ENCODE measurements at regions not wholly inside any gene's neighbourhood (a gene's known extent, or its start where the extent isn't known, plus 50 kb on each side); places are given as distances from the start of the nearest gene placed in this dataset.
A peak's percentile ranks its signal among the peaks of the same experiment; 100 is the strongest.

DNA sequence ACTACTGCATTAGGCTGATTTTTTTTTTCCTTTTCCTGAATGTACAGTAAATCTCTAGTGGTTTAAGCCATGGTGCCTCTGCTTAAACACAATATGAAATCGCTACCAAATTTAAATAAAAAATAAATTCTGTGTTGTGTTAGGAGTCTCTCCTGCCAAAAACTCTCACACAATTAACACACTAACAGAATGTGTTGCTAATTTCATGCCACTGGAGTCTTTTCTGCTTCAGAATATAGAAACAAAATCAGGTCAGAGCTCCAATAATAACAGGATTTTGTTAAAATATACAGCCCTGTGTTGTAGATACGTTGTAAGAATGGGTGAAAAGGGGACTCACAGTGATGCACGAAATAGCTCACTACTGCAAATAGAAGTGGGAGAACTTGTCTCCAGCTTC is 398.8 kb downstream of the ZSWIM6 start:
- in situ Hi-C loops (cut with HindIII; ENCODE audit: low sequenced_read_pairs): no loop called here
- DNase-seq (ENCODE audit: low spot score): peak; percentile 13

DNA sequence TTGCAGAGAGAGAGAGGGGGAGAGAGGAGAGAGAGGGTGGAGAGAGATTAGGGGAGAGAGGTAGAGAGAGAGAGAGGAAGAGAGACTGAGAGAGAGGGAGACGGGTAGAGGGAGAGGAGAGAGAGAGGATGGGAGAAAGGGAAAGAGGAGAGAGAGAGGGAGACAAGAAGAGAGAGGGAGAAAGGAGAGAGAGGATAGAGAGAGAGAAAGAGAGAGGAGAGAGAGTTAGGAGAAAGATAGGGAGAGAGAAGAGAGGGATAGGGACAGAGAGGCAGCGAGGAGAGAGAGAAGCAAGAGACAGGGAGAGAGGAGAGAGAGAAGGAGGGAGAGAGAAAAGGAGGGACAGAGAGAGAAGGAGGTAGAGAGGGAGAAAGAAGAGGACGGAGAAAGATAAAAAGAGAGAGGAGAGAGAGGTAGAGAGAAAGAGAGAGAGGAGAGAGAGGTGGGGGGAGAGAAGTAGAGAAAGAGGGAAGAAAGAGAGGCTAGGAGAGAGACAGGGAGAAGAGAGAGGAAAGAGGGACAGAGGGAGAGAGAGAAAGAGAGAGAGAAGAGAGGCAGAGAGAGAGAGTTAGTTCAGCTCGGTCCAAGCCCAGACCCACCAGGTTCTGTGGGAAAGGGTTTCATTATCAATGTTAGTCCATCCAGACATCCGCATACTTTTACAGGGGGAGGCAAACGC is 399.3 kb downstream of the ZSWIM6 start:
- no peak for DNase-seq (ENCODE audit: low spot score)
- in situ Hi-C loops (cut with HindIII; ENCODE audit: low sequenced_read_pairs): no loop called here

DNA sequence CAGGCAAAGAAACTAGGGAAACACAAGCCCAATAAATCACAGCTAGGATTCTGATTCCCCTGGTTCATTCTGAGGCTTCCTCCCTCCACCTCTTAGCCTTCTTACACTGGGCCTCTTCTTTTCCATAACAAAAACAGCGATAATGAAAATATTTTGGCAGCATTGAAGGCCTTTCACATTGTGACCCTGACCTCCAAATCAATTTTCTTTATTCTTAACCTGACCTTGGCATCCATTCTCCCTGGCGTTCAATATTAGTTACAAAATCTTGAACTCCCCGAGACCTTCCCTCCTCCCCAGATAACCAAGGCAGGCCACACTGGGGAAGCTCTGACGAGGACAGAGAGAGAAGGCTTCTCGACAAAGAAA is 399.9 kb downstream of the ZSWIM6 start:
- in situ Hi-C loops (cut with HindIII; ENCODE audit: low sequenced_read_pairs): no loop called here
- DNase-seq (ENCODE audit: low spot score): peak; percentile 38

DNA sequence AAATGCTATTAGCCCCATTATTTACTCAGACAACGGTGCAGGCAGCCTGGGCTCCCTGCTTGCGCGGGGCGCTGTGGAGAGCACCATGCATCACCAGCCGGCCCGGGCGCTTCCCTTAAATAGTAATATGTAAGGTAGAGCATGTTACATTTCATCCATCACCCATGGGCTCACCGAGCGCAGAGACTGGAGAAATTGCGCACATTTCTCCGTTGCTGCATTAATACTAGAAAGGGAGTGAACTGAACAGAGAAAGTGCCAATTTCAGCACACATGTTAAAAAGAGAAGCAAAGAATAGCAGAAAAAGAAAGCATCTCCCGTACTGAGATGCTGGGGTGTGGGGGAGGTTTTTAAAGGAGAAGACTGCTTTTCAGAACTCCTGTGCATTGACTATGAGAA is 400.3 kb downstream of the ZSWIM6 start:
- in situ Hi-C loops (cut with HindIII; ENCODE audit: low sequenced_read_pairs): no loop called here
- peak; percentile 66 for DNase-seq (ENCODE audit: low spot score)

DNA sequence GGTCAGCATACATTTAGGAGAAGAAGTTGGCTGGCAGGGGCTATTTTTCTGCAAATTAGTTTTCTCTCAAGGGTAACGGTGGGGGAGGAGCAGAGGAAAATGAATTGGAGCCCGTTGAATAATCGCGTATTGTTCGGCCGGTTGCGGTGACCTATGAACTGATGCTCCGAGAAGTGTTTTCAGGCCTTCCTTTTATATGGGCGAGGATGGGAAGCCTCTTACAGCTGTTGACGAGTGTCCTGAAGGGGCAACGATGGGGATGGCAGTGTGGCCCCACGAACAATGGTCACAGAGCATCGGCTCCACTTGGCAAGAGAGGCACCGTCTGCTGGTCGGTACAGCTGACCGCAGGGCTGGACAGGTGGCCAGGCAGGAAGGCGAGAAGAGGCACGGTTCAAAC is 400.7 kb downstream of the ZSWIM6 start:
- in situ Hi-C loops (cut with HindIII; ENCODE audit: low sequenced_read_pairs): no loop called here
- DNase-seq (ENCODE audit: low spot score): peak; percentile 70

DNA sequence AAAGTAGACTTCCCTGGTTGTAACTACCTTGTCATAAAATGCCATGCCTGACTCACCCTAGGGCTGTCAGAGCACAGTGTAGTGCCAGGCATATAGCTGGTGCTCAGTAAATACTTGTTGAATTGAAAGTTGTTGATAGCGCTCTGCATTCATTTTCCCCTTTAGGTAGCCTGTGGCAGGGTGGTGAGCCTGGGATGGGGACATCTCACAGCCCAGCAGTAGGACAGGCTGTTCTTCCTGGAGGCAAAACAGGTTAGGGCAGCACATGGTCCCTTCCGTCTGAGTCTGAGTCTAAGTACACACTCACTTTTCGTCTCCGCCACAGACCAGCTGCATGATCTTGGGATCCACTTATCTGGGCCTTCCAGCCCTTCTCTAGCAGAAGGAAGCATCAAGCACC is 401.9 kb downstream of the ZSWIM6 start:
- in situ Hi-C loops (cut with HindIII; ENCODE audit: low sequenced_read_pairs): no loop called here
- no peak for DNase-seq (ENCODE audit: low spot score)

DNA sequence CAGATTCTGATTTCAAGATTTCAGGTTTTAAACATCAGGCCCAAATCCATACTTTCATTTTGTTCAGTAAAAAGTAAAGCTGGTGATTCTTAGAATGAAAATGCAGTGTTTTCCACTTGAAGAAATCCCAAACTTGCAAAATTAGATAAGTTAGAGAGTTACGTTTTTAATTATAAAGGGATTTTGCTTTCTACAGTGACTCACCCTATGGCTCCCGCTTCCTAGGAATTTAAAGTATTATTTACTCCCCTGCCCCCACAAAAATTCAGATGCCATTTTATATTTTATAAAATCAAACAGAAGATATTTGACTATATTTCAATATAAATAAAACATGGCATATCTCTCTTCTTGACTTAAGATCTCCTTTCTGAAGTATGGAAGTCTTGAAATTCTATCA is 402.9 kb downstream of the ZSWIM6 start:
- in situ Hi-C loops (cut with HindIII; ENCODE audit: low sequenced_read_pairs): no loop called here
- DNase-seq (ENCODE audit: low spot score): no peak

DNA sequence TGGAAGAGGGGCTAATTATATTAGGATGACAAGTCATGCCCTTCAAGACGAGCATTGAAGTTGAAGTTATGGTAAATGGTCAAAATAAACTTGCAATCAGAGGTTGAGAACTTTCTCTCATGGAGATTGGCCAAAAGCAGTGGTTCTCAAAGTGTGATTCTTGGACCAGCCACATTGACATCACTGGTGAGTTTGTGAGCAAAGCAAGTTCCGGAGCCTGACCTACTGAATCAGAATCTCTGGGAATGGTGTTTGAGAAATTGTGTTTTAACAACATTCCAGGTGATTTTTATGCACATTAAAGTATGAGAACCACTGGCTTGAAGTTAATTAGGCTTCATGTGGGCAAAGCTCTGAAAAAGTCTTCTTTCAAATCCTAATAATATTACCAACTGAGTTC is 403.5 kb downstream of the ZSWIM6 start:
- no peak for DNase-seq (ENCODE audit: low spot score)
- in situ Hi-C loops (cut with HindIII; ENCODE audit: low sequenced_read_pairs): no loop called here

DNA sequence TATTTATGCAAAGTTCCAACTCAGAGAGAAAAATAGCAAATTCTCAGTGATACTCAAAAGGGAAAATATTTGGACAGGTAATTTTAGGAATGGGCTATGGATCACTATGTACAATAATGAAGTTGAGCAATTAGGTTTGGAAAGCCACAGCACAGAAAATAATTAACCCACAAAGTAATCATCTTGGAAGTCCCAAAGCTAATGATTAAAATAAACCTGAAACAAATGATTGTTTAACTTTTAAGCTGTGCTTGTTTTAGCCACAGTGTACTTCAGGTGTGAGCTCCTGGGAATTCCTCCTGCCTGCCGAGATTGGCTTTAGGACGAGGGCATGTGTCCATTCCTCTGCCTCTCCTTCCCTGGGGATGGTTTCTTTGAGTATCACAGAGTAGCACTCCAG is 403.9 kb downstream of the ZSWIM6 start:
- no peak for DNase-seq (ENCODE audit: low spot score)
- in situ Hi-C loops (cut with HindIII; ENCODE audit: low sequenced_read_pairs): no loop called here

DNA sequence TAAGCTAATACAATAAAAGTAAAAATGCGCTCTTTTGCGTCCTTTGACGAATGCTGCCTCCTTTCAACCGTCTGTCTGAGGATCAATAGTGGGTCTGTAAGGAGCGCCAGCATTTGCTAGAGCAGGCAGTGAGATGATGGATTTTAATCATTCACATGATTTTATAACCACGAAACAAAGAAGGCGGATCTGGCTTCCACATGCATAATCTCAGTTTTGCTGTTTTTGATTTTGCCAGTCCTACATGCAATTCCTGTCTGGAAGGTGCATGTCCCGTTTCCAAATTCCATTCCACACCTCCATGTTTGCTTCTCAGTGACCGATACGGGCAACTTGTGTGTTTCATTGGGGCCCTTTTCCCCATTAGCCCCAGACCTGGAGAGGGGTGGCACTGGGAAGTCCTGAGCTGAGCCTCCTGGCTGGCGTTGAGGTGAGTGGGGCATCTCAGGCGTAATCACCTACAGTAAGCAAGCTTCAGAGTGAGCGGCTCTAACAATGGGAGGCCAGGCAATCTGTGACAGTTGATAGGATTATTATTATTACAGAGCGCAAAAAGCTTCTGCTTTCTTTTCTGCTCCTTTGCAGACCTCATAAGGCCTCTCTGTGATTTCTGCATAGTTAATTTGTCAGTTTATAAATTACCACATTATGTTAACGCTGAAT is 405.4 kb downstream of the ZSWIM6 start:
- in situ Hi-C loops (cut with HindIII; ENCODE audit: low sequenced_read_pairs): no loop called here

DNA sequence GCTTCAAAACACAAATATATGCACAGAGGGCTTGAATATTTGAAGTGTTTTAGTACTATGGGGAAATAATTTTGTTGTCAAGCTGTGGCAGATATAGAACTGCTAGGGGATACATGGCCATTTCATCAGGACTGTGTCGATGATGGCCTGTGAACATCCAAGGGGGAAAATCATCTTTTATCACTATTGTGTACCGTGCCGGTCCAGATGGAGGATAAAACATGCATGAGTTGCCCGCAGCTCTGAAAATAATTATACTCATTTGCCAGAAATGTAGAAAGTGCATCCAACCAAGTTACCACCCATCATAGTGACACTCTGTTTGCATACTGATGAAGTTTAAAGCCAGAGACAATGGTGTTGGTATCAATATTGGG is 405.9 kb downstream of the ZSWIM6 start:
- in situ Hi-C loops (cut with HindIII; ENCODE audit: low sequenced_read_pairs): no loop called here

More for the DNA sequence above, 405.4 kb downstream of the ZSWIM6 start:
- peak; percentile 47 for DNase-seq (ENCODE audit: low spot score)

DNA sequence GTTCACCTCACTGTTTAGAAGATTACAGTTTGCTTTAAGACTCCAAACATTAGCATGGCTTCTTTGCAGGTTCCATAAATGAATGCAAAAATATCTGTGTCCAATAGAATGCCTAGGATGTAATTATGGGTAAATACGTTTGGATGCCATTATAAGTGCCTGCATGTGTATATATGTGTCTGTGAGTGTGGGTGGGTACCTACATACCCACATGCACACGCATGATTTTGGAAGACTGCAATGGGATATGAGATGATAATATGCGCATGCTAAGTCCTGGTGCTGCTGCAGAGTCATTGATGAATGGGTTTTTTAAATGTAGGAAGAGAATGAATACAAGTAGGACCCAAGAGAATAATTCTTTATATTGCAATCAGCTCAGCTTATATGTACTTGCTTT is 406.4 kb downstream of the ZSWIM6 start:
- DNase-seq (ENCODE audit: low spot score): no peak
- in situ Hi-C loops (cut with HindIII; ENCODE audit: low sequenced_read_pairs): no loop called here

More for the DNA sequence above, 405.9 kb downstream of the ZSWIM6 start:
- DNase-seq (ENCODE audit: low spot score): peak; percentile 81

DNA sequence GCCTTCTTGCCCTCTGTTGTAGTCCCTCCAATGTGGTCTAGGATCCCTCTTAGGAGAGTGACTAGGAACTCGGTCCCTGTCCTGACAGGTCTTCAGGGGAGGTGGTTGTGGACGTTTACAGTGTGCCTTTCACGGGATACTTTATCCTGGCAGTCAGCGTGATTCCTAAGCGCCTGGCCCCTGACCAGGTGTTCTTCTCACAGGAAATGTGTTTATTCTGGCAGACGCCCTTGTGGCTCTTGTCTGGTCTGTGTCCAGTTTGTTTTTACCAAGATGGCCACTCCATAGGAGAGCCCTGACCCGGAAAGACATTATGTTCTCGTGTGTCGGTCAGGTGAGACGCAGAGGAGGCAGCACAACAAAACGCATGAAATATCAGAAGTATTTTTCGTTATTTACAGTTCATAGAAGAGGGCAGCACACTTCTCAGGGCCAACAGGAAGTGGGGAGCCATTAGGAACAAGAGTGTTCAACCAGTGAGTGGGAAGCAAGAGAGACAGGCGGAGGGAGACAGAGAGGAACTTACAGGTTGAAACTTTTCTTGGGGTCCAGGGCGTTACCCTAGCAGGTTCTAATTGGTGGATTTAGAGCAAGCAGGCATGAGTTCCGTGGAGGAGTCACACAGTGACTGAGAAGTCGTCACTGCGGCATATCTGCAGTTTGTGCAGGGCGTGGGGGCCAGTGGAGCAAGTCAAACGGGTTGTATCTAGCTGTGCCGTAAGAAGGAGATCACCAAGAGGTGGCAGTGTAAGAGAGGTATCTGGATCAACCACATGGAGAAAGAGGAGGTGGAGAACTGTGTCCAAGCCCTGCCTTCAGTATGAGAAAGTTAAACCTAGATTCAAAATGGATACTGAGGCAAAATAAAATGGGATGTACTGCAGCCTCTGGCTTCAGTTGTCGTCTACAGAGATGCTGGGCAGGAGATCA is 412.9 kb downstream of the ZSWIM6 start:
- in situ Hi-C loops (cut with HindIII; ENCODE audit: low sequenced_read_pairs): no loop called here
- peak; percentile 90 for DNase-seq (ENCODE audit: low spot score)

DNA sequence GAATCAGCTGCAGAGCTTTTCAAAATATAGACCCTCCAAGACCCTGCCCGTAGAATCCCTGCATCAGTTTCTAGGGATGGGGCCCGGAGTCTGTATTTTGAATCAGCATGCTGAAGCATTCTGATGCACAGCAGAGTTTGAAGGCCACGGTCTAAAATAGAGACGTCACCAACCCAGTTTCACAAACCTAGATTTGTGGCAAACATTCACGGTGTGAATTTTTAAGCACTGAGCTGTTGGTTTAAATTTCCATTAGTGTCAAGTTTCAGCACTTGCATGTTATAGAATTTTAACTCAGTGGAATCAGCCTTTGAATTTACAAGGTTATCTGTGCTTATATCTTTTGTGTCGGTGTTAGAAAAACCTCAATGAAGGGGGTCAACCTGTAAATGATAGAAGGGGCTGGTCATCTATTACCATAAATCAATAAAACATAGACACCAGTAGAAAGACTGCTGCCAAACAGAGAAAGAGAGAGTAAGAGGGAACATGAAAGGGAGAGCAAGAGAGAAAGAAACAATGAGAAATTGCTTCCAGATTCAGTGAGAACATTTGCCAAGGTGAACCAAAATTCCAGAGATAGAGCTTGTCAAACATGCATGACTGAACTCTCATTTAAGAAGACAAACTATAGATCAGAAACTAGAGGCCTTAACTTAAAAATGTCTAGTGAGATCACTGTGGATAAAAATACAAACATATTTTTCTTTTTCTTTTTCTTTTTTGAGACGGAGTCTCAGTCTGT is 414.9 kb downstream of the ZSWIM6 start:
- in situ Hi-C loops (cut with HindIII; ENCODE audit: low sequenced_read_pairs): no loop called here
- no peak for DNase-seq (ENCODE audit: low spot score)

DNA sequence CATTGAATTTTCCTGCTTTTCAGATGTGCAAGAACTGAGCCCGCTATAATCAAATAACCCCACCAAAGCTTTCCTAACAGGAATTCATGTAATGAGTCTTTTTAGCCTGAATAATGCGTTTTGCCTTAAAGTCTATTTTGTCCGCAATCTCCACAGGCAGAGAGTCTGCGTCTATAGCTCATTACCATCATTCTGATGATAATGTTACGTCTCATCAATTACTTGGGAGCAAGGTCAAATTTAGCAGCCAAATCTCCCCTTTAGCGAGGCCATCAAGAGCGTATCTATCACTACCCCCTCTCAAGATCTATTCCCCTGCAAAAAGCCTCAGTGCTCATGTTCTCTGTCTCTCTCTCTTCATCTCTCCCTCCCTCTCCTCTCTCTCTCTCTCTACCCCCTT is 416.1 kb downstream of the ZSWIM6 start:
- DNase-seq (ENCODE audit: low spot score): no peak

DNA sequence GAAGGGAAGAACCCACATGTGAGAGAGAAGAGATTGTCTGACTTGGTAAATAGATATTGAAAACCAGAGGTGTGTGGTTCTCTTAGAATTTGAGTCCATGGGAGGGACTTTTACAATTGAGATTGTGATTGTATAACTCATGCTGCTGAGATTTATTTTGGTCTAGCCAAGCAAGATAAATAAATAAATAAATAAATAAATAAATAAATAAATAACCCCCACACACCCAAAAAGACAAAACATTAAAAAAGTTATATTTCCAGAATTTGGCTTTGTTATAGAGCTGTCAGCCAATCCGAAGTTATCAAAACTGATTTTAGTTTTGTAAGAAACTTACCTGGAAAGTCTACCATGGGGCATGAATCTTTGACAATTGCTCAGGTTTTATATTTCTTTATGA is 416.6 kb downstream of the ZSWIM6 start:
- no peak for DNase-seq (ENCODE audit: low spot score)
- in situ Hi-C loops (cut with HindIII; ENCODE audit: low sequenced_read_pairs): no loop called here

More for the DNA sequence above, 416.1 kb downstream of the ZSWIM6 start:
- in situ Hi-C loops (cut with HindIII; ENCODE audit: low sequenced_read_pairs): no loop called here

DNA sequence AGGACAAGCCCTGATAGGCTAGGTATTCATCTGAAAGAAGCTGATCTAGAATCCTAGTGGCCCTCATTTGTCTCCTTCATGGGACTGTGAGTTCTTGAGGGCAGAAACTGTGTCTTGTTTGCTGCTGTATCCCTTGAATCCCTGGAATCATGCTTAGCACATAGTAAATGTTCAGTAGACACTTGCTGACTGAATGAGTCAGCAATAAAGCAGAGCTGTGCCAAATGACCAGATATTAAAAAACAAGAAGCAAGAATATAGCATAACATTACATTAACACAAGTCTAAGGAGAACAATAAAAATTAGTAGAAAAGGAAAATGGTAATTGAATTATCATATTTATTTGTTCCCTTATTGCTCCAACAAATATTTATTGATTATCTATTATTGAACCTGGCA is 420.5 kb downstream of the ZSWIM6 start:
- DNase-seq (ENCODE audit: low spot score): no peak
- in situ Hi-C loops (cut with HindIII; ENCODE audit: low sequenced_read_pairs): no loop called here

DNA sequence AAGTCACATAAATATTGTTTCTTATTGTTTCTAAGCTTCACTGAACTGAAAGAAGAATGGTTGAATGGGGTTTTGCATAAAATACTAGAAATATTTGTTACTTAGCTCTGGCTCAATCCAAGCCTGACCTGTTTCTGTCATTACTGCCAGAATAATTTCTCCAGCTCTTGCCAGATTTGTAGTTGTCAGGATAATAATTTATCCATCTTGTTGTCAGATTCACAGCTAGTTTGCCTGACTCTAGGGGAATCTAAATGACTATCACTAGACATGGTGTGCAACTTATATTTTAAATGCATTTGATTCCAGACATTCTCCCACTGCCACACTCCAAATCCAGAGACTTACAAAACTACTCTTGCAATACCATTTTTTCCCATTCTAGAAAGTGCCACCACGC is 422.7 kb downstream of the ZSWIM6 start:
- peak; percentile 44 for DNase-seq (ENCODE audit: low spot score)
- in situ Hi-C loops (cut with HindIII; ENCODE audit: low sequenced_read_pairs): no loop called here

DNA sequence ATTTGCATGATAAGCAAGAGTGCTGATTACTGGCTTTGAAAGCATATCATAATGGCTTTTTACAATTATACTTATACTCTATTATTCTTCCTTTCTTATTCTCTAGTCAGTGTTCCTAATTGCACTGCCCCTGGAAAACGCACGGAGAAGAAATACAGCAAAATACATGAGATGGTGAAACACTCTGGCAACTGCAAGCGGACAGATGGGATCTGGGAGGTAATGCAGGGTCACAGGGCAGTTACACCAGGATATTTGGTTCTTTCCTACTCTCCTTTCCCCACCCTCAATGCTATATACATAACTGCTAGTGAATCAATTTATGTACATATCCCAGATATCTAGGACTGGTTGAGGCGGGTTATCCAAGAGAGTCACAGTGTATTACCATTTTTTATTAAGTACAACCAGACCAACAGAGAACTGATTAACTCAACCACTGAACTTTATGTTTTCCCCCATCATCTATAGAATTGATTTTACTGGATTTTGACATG is 423.7 kb downstream of the ZSWIM6 start:
- in situ Hi-C loops (cut with HindIII; ENCODE audit: low sequenced_read_pairs): no loop called here
- DNase-seq (ENCODE audit: low spot score): peak; percentile 67
